IPS DF 4.7 (cell line): ENCODE measurements at regions not wholly inside any gene's neighbourhood (a gene's known extent, or its start where the extent isn't known, plus 50 kb on each side); places are given as distances from the start of the nearest gene placed in this dataset.

Experiments used
- DNase-seq: peaks from one replicate; pipeline ENCODE4 v3.0.0-alpha.2; 2013; ENCODE audit warnings: low spot score; ENCODE audit errors: extremely low read depth

DNA sequence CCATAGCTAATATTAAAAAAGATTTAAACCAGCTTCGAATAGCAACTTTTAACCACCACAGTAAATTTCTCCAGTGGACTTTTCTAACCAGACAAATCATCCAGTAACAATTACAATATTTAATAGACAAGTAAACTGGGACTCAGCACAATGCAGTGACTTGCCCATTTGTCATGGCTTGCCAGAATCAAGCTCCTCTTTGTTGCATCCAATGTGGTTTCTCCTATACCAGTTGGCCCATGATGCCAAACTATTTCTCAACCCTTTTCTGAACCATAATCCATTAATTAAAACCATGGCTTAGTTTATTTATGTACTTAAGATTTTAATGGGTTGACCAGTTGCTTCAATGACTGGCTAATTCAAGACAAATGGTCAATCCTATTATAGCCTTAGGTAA is 64.4 kb downstream of the DIO2 start:
- no peak for DNase-seq

DNA sequence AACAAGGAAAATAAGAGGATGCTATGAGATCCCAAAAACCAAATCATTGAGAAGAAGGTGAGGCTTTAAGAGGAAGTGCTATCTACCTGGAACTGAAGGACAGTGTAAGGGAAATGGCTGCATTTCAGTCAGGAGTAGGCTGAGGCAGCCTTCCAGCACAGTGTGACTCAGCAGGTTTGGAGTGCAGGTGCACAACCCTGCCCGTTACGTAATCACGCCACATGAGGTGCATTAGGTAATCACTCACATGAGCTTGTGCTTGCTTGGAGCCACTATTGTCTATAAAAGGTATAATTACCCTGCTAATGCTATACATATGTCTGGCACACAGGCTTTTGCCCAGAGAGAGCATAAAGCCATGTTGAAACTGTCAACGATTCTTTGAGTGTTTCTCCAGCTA is 74.9 kb downstream of the DIO2 start:
- DNase-seq: no peak

DNA sequence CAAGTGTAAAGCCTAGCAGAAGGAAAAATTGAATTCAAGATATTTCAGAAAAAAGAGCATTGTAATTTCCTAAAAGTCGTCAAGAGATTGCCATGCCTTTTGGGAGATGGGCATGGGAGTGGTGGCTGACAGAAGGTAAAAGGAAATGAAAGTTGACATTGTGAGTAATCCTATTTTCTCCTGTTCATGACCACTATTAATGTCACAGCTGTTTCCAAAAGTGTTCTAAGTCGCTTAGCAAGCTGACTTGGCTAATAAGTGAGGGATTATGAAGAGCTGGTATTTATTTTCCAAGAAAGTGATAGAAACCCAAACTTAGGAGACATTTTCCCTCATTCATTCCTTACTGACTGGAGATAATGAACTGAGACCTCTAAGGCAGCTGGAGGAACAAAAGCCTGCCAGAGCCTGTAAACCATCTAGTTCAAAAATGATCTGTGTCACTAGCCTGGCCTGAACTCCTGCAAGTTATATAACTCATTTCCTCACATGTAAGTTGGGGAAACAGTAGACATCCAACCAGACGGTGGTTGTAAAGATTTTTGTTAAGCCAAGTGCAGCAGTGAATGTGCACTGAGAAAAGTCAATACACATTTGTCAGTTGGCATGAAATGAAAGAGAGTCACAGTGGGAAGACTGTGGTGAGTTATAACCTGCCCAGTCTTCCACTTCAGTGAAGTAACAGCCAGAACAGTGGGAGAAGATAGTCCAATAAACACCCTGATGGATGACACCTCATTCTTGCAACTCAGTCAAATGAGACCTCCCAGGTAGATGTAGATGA is 75.8 kb downstream of the DIO2 start:
- no peak for DNase-seq

DNA sequence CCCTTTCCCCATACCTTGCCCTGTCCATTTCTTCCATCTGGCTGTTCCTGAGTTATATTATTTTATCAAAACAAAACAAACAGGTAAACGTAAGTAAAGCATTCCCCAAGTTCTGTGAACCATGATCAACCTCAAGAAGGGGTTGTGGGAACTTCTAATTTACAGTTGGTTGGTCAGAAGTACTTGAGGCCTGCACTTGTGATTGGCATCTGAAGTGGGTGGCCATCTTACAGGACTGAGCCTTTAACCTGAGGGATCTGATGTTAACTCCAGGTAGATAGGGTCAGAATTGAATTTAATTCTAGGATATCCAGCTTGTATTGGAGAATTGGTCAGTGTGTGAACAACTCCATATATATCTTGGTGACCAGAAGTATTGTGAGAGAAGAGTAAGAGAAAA is 77.0 kb downstream of the DIO2 start:
- no peak for DNase-seq

DNA sequence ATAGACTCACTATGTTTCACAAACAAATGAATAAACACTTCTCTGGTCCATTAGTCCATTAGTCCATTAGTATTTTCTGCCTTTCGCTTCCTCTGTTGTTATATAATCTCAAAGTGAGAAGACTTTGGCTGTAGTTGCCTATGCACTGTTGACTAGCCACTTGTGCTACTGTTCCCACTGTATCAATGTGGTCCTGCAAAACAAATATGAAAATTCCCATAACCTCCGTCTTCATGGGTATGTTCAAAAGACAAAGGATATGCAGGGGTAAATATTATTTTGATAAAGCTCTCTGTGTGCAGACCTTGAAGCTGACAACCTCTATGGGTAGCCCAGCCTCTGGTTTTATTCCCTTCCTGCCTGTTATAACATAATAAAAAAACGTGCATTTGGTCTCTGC is 77.8 kb downstream of the DIO2 start:
- DNase-seq: no peak

DNA sequence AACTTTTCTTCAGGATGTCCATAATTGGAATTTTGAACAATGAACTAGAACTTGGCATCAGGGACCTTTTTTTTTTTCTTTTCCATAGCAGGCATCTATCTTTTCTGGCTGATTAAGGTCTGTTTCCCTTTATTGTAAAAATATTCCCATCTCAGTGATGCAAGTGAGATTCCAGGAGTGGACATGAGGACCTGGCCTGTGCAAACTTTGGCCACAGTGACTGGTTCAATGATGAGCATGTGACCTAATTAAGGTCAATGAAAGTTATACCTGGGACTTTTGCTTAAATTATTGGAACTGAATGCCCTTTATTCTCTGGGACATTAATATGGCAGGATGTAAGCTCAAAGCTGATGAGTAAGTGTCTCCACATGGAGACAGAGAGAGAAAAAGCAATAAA is 83.8 kb downstream of the DIO2 start:
- DNase-seq: no peak

DNA sequence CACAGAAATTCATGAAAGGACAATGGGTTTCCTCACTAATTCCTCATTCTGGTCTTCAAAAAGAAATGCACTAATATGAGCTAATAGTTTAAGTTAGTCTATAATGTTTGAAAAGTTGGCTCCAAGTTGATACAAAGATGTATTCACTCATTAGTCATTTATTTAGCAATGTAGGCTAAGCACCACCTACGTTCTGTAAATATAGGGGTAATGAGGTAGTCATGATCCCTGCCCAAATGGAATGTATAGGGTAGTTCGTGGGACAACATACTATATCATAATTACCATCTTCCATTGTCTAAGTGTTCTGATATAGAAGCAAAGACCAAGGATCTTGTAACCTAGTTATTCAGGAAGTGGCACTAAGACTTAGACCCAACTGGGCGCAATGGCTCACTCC is 86.5 kb downstream of the DIO2 start:
- DNase-seq: no peak

DNA sequence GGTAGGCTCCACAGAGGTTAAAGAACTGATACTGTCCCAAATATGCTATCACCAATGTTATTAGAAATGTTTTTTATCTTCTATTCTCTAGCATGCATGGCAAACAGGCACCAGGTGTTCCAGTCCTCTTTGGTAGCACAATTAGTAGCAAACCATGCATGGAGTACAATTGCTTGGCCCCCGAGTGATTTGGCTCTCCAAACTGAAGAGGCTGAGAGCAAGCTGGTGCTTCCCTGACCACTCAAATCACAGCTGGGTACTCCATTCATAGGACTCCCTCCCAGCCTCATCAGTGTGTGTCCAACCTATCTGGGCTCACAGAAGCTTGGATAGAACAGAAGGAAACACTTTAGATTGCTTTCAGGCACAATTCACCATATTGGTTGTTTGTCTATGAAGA is 93.4 kb downstream of the DIO2 start:
- no peak for DNase-seq

DNA sequence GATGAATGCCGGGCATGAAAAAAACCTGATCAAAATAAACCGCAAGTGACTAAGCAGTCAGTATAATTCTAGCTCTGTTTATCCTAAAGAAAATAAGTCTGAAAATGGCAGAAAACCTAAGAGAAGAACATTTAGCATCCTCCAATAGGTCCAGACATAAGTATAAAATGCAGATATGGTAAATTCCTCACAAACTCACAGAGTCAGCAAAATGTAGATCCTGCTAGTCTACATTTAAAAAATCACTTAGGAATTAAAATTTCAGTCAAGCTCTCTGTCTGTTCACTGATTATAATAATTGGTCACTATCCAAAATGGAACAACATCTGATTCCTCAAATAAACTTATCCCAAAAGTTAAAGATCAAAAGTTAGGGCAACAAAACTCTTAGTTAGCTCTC is 95.1 kb downstream of the DIO2 start:
- DNase-seq: no peak

DNA sequence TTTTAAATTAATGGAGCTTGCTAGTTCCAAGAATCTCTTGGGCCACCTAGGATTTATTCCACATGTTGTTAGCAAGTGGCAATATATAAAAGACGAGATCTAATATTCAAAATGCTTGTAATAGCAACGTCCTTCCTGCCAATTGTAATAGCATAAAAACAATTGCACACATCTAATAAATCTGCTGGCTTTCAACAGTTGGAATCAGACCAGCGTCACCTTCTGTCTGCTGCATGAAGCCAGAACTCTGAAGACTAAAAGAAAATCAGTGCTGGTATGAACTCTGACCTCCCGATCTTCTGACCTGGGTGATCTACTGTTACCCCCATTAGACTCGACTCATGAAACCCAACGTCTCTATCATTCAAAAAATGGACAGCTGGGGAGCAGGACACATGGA is 100.6 kb downstream of the DIO2 start:
- DNase-seq: no peak

DNA sequence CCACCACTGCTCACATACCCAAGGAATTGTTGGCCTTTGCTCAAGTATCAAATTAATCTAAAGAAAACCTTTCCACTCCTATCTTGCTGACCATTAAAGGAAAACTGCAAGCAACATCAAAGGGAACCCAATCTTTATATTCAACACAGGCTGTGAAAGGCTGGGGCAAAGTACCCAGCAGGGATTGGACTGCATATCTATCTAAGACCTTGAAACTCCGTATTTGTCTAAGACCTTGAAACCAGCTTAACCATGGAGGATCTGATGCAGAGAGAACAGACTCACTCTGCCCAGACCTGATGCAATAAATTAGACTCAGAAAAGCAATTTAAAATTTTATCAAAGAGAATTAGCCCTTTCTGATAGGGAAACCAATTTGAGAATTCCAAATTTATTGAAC is 102.2 kb downstream of the DIO2 start:
- DNase-seq: no peak

DNA sequence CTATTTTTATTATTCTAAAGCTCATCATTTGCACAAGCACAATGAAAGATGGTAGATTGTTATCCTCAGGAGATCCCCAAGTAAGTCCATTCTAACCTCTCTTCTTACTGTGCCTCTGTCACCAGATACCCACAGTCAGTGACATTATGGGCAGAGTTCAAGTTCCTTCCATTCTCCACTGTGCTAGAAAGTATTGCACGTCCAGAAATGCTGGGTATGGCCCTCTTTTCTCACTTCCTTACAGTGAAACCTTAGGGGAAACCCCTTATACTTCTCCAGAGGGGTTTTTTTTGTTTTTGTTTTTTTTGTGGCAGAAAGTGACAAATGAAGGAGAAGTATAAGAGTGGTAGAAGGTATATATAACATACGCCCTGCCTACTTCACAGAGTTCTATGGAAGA is 102.9 kb downstream of the DIO2 start:
- DNase-seq: no peak

DNA sequence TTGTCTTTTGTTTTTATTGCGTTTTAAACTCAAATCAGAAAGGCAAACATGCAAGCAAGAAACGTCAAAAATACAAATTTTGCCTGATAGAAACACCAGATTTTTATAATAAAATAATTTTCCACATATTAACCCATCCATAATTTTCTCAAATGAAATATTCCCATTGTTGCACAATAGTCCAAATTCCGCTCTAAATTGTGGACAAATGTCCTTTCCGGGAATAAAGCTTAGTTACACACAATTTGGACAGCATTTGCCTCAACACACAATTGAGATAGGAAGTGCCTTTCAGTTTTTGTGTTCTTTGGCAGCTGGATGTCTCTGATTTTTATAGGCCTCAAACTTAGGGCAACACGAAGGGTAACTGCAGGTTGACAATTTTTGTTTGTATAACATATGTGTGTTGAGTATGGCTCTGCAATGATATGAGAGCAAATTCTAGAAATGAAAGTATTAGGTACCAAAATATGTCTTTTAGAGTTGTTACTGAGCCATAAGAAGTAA is 105.8 kb downstream of the DIO2 start:
- no peak for DNase-seq

DNA sequence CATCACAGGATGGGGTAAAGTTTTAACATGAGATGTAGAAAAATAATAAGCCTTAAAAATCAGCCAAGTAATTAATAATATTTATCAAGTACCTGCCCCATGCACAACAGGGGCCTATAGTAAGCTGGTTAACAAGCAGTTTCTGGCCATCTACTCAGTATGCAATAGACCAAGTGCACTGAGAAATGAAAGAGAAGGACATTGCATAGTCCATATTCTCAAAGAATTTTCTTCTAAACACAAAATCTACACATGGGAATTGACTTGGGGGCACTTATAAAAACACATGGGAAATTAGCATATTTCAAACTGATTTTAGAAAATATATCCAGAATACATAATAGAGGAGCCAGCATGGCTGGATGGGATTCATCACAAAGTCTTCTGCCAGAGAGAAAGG is 109.5 kb downstream of the DIO2 start:
- no peak for DNase-seq

DNA sequence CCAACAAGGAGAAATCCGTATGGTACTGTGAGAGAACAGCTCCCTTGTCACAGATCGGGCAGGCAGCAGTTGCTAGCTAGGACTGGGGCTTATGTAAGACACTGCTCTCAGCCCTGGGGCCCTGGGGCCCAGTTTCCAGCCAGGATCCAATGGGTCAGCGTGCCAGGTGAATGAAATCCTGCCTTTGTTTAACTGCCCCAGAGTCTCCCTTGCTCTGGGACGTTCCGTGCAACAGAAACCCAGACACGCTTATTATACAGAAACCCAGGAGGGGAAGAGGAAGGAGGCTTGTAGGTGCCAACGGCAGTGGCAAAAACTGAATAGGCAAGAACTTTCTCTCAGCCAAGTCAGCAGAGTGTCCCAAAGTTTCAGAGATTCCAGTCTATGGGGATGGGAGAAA is 110.6 kb downstream of the DIO2 start:
- no peak for DNase-seq

DNA sequence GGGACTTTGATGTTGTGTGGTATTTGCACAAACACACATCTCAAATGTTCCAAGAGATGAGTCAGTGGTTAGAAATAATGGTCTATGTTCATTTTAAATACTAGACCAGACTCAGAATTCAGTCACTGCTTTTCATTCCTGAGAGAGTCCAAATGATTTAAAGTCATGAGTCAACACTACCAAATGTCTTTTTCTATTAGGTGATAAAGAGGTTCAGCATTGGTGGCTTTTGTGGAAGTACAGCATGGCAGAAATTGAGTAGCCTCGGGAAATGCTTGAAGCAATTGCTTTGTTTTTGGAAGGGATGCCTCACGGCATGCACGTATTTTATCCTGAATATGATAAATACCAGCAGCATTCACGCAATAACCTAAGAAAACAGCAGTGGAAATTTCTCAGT is 115.7 kb downstream of the DIO2 start:
- no peak for DNase-seq

DNA sequence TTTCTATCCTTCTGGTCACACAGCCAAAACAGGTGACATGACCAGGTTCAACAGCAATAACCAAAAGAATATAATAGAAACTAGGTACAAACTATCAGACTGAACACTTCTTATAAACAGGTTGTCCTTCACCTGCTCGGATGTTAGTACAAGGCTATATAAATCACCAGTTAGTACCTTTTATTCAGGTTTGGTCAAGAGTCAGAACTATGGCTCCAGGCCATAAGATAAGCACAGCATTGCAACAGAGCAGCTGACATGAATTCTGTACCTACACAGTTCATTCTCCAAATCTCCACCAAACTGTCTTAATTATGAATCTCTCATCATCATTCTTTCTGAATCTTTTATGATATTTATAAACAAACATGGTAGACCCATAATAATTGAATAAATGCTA is 123.9 kb downstream of the DIO2 start:
- no peak for DNase-seq

DNA sequence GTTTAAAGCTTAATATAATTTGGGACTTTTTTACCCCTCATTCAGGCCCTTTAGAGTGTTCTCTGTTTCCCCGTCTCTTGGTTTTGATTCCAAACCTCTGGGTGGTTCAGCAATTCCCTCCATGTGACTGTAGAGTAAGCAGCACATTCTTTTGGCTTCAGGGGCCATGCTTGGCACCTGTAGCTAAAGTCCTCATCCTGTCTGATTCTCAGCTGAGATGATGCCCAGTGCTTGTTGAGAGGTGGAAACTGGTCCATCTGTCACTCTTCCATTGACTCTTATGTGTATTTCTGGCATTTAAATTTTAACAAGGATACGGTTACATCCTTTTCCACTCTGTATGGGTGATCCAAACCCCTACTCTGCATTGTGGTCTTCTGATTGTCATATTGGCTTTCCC is 127.1 kb downstream of the DIO2 start:
- DNase-seq: no peak

DNA sequence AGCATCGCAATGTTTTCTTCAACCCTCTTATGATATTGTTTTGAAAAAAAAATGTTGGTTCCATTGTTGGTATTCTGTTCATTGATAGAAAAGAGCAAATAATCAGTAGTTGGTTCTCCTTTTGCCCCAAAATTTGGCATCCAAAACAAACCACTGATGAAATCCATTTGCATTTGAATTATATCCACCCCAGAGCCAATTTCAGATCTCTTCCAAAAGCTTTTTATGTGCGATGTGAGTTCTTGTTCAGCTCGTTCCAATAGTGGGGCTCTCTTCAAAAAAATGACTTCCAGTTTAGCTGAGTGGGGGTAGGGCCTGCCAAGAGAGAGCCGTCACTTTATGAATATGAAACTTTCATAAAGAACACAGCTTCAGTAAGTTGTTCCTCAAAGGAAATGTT is 130.7 kb downstream of the DIO2 start:
- no peak for DNase-seq

DNA sequence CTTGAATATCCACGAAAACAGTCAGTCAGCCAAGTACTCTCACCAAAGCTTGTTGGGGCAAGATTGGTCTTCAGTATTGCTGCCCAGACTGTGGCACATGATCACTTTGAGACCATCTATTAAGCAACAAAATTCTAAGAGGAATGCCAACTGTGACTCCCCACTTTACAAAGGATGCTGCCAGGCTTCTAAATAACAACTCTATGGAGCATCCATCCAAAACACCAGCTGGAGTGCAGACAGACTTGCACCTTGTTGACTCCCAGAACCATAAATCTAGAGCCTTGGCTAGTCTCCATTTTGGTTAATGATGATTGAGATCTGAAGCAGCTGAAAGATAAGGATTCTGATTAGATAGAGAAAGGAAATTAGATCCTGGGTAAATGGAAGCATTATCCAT is 132.8 kb downstream of the DIO2 start:
- no peak for DNase-seq

DNA sequence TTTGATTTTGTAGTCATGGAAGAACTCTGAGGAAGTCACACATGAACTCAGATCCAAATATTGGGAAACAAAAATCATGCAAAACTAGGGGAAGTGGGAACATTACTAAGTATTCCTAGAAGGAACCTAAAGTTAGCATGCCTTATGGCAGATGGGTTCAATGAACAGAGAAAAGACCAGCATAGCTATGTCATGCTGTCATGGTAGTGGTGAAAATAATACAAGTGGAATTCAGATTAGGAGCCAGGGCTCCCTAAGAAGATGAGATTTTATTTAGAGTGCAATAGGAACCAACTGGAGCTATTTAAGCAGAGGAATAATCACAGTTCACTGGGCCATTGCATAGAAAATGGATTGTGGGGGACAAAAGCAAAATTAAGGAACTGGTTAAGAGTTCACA is 134.0 kb downstream of the DIO2 start:
- no peak for DNase-seq

DNA sequence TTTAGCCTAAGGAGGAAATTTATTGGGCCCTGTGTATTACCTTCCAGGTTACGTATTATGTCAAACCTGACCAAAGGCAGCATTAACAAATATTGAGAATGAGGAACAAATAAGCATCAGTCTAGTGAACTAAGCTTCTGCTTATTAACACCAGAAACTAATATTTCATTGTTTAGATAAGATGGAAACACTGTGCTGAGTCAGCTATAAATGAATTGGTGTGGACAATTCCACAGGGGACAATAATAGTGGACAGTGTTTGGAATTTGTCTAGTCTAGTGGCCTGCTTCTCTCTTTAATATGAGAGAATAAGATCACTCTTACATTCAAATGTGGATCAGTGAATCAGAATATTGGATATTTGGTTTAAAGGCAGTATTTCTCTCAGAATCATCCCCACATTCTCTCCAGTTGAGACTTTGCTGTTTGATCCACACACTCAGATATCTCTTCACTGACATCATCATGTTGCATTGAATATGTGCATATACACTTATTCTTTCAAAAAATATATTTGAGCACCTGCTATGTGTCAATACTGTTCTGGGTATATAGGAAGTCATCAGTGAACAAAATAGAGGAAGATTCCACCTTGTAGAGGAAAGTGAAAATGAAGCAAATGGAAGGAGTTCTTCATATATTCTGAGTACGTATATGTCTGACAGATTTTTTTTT is 136.3 kb downstream of the DIO2 start:
- DNase-seq: no peak

DNA sequence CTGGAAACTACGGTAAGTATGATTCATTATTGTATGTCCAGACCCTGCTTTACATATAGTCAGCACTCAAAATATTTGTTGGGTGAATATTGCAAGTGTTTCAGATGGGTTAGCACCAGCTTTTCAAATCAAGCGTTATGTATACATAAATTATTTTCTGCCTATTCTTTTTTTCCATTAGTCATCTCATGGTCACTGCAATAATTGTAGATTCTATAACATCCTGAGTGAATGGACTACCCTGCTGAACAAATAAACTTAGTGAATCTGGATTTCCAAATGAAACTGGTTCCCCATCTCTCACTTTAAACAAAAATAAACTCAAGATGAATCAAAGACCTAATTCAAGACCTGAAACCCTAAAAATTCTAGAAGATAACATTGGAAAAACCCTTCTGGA is 152.3 kb downstream of the DIO2 start:
- no peak for DNase-seq
